Keratinocyte (primary cell): ENCODE measurements at regions not wholly inside any gene's neighbourhood (a gene's known extent, or its start where the extent isn't known, plus 50 kb on each side); places are given as distances from the start of the nearest gene placed in this dataset.

Experiments used
- DNase-seq: peaks from one replicate; pipeline ENCODE4 v3.0.0-alpha.2; 2011; ENCODE audit warnings: low read depth, missing footprints, low spot score
- FAIRE-seq: peaks from 2 replicates; lab custom pipeline; 2011; peaks lifted over from hg19 to GRCh38; lab: Jason Lieb, UNC
- H2AFZ ChIP-seq: 2 replicates; pipeline ENCODE4 v1.6.0; 2012; ENCODE audit warnings: low read length, control low read depth, inconsistent platforms; ENCODE audit not compliant: control insufficient read depth
- H3K27ac ChIP-seq: 2 replicates; pipeline ENCODE4 v1.5.1; 2011; ENCODE audit warnings: low read length; ENCODE audit not compliant: control insufficient read depth, insufficient read depth
- H3K27me3 ChIP-seq: 3 replicates; pipeline ENCODE4 v1.6.0; 2011; ENCODE audit warnings: low read length; ENCODE audit not compliant: control insufficient read depth, insufficient read depth; ENCODE audit errors: extremely low read depth
- H3K36me3 ChIP-seq, 2 experiments: 2 replicates in 1 of 2; 3 replicates in 1 of 2; pipeline ENCODE4 v1.5.1; 2011; ENCODE audit warnings: low read length in 2 of 2, mild to moderate bottlenecking in 1 of 2; ENCODE audit not compliant: control insufficient read depth in 2 of 2, insufficient read depth in 2 of 2; ENCODE audit errors: extremely low read depth in 1 of 2
- H3K4me1 ChIP-seq: 3 replicates; pipeline ENCODE4 v1.5.1; 2011; ENCODE audit warnings: low read length; ENCODE audit not compliant: control insufficient read depth, insufficient read depth; ENCODE audit errors: extremely low read depth
- H3K4me2 ChIP-seq: 3 replicates; pipeline ENCODE4 v1.6.0; 2011; ENCODE audit warnings: low read depth, low read length; ENCODE audit not compliant: control insufficient read depth, insufficient read depth; ENCODE audit errors: extremely low read depth
- H3K4me3 ChIP-seq, 3 experiments: fragments of 200-600 bp in 1 of 3; sonication (generic) in 1 of 3; 2 replicates in 2 of 3; 3 replicates in 1 of 3; pipeline ENCODE4 v1.5.1; 2011 to 2016; ENCODE audit warnings: low read length in 3 of 3, mild to moderate bottlenecking in 3 of 3, control low read depth in 2 of 3, inconsistent platforms in 1 of 3, low read depth in 1 of 3, mixed read lengths in 1 of 3, mixed run types in 1 of 3, moderate library complexity in 1 of 3; ENCODE audit not compliant: control insufficient read depth in 2 of 3, insufficient read depth in 2 of 3; ENCODE audit errors: extremely low read depth in 1 of 3
- H3K79me2 ChIP-seq: 2 replicates; pipeline ENCODE4 v1.6.0; 2012; ENCODE audit warnings: low read length; ENCODE audit not compliant: control insufficient read depth, insufficient read depth
- H3K9ac ChIP-seq: 3 replicates; pipeline ENCODE4 v1.6.0; 2011; ENCODE audit warnings: low read length; ENCODE audit not compliant: control insufficient read depth, insufficient read depth; ENCODE audit errors: extremely low read depth
- H3K9me1 ChIP-seq: 3 replicates; pipeline ENCODE4 v1.6.0; 2011; ENCODE audit warnings: low read length; ENCODE audit not compliant: control insufficient read depth, insufficient read depth; ENCODE audit errors: extremely low read depth
- H3K9me3 ChIP-seq: 2 replicates; pipeline ENCODE4 v1.5.1; 2012; ENCODE audit warnings: low read depth, low read length; ENCODE audit not compliant: control insufficient read depth
- H4K20me1 ChIP-seq: 3 replicates; pipeline ENCODE4 v1.6.0; 2011; ENCODE audit warnings: low read length; ENCODE audit not compliant: control insufficient read depth, insufficient read depth; ENCODE audit errors: extremely low read depth
- CTCF ChIP-seq, 3 experiments: IDR thresholded peaks in 1 of 3; conservative IDR thresholded peaks in 1 of 3; optimal IDR thresholded peaks in 1 of 3; 2 replicates in 2 of 3; 3 replicates in 1 of 3; pipeline versions ENCODE3 to v1.5.1; 2011; ENCODE audit warnings: low read length in 3 of 3, mild to moderate bottlenecking in 3 of 3, moderate library complexity in 2 of 3, control low read depth in 1 of 3, inconsistent platforms in 1 of 3; ENCODE audit not compliant: insufficient read depth in 2 of 3; ENCODE audit errors: extremely low read depth in 1 of 3
- EZH2 ChIP-seq: IDR thresholded peaks from one replicate; pipeline ENCODE4 v1.6.1; 2012; ENCODE audit warnings: inconsistent platforms, mild to moderate bottlenecking, low read length, moderate library complexity
- dilution Hi-C: fragments of 300-500 bp; cut with MboI; formaldehyde crosslinking; loops from one replicate; pipeline ENCODE4 v1.7.0; 2020; ENCODE audit warnings: low sequenced_read_pairs; ENCODE audit not compliant: extremely low pct_ligation_motif_present

DNA sequence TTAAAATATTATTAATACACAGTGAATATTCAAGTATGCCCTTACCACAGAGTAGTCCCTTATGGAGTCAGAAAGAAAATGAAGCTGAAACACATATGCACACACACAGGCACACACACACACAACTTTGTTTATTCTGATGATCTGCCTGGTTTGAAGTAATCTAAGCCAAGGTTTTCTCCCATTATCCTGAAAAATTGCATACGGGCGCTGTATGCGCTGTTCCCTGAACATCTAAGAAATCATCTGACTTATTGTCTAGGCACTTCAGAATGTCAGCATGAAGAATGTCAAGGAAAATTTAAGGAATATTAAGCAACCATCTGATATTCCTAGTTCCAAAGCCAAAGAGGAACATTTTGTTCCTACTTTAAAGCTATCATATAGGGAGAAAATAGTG lies 147.1 kb upstream of the SLC30A5 start:
- Histone ChIP-seq H3K27me3 (peaks cover 2% of the 10 kb centered on the region), H4K20me1 (no peaks in the 10 kb centered on the region), H3K36me3 (no peaks in the 10 kb centered on the region), H3K4me2 (no peak overlapping the region), H3K9me3 (no peaks in the 10 kb centered on the region), H3K4me3 (no peak overlapping the region), H3K4me1 (peaks cover 15% of the 10 kb centered on the region), H2AFZ (no peak overlapping the region), H3K9ac (no peak overlapping the region), H3K9me1 (no peaks in the 10 kb centered on the region), H3K27ac (no peak overlapping the region), H3K79me2 (no peaks in the 10 kb centered on the region)
- DNase-seq (no peak), FAIRE-seq (no peak)
- dilution Hi-C loops = no loop called here
- TF ChIP-seq EZH2 = no peak
- no peak for TF ChIP-seq CTCF (optimal IDR thresholded peaks at IDR 0.05 in 1 of 3, IDR thresholded peaks at IDR 0.05 in 1 of 3, conservative IDR thresholded peaks at IDR 0.05 in 1 of 3; ENCODE audit: extremely low read depth in 1 of 3, insufficient read depth in 2 of 3, low read length in 3 of 3)

DNA sequence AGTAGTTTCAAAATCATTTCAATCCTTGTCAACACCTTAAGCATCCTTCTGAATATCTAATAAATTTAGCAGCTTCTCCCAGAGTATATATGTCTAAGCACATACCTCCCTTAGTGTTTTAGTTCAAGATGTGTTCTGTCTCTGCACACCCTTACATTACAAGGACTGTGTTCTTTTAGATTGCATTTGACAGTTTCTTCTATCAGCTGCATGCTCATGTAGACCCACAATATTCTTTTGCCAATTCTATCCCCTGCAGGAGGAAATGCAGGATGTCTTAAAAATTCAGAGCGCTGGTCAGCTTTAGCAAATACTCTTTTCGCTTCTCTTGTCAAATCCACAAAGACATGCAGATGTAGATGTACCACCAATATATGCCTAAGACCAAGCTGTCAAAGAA lies 145.8 kb upstream of the SLC30A5 start:
- Histone ChIP-seq H3K27me3 (peaks cover 2% of the 10 kb centered on the region), H3K79me2 (no peaks in the 10 kb centered on the region), H3K4me2 (no peak overlapping the region), H3K9me3 (no peaks in the 10 kb centered on the region), H3K4me1 (peaks cover 15% of the 10 kb centered on the region), H3K27ac (no peak overlapping the region), H3K9me1 (no peaks in the 10 kb centered on the region), H3K9ac (no peak overlapping the region), H2AFZ (no peak overlapping the region), H4K20me1 (no peaks in the 10 kb centered on the region), H3K4me3 (no peak overlapping the region), H3K36me3 (no peaks in the 10 kb centered on the region)
- TF ChIP-seq CTCF (optimal IDR thresholded peaks at IDR 0.05 in 1 of 3, IDR thresholded peaks at IDR 0.05 in 1 of 3, conservative IDR thresholded peaks at IDR 0.05 in 1 of 3; ENCODE audit: extremely low read depth in 1 of 3, insufficient read depth in 2 of 3, low read length in 3 of 3) (no peak), EZH2 (no peak)
- no peak for FAIRE-seq
- no peak for DNase-seq
- dilution Hi-C loops = no loop called here
